Mucosa of descending colon (tissue), 3 donors: ENCODE measurements at regions not wholly inside any gene's neighbourhood (a gene's known extent, or its start where the extent isn't known, plus 50 kb on each side); places are given as distances from the start of the nearest gene placed in this dataset.

Experiments used
- ATAC-seq: fragments of 200-7000 bp; cut with Tn5 transposase; one replicate; pipeline ENCODE4 v1.9.1; 2020; ENCODE audit warnings: mild to moderate bottlenecking, moderate library complexity
- DNase-seq, 3 donors: peaks; one replicate each; pipeline ENCODE4 v3.0.0-alpha.2; 2020
- H3K36me3 ChIP-seq: fragments of 200-600 bp; one replicate; pipeline ENCODE4 v1.8.0; 2021; ENCODE audit warnings: low read depth, mild to moderate bottlenecking
- H3K4me1 ChIP-seq: fragments of 200-600 bp; one replicate; pipeline ENCODE4 v1.8.0; 2021; ENCODE audit warnings: low read depth, mild to moderate bottlenecking
- H3K4me3 ChIP-seq: fragments of 200-600 bp; one replicate; pipeline ENCODE4 v1.8.0; 2021; ENCODE audit warnings: mild to moderate bottlenecking
- H3K9me3 ChIP-seq: fragments of 200-600 bp; one replicate; pipeline ENCODE4 v1.8.0; 2021; ENCODE audit warnings: mild to moderate bottlenecking
- CTCF ChIP-seq: fragments of 200-600 bp; IDR thresholded peaks from one replicate; pipeline ENCODE4 v1.8.0; 2022; ENCODE audit warnings: antibody characterized with exemption, mild to moderate bottlenecking
- intact Hi-C, 2 donors: fragments of 100-400 bp; cut with DNase I in 1 of 2; cut with micrococcal nuclease in 1 of 2; formaldehyde crosslinking; loops; one replicate each; pipeline versions ENCODE4 v1.11.0 to v1.11.1; 2022; cut with DNase I, micrococcal nuclease
- donor health status: DM: no; HTN: no; CAD: no; lungs with moderate emphysema.
- donor health status: DM: no; HTN: no; CAD: no.
- donor health status: DM: no; HTN: yes; CAD: no.

DNA sequence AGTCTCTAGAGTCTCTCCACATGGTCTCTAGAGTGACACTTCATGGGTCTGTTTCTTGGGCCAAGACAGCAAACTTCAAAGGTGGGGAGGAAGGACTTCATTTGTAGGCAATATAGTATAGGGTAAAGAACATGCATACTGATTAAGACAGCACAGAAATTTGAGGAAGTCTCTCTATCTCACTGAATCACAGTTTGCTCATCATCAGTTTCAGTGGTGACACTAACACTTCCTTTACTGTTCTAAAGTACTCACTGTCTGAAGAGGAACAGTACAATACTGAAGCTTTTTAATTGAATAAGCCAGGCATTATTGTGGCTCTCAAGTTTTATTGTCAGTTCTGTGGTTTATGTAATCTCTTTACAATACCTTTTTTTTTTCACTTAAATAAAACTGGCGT lies 656.4 kb upstream of the CDH8 start:
- no peak for ATAC-seq
- TF ChIP-seq CTCF = no peak
- Histone ChIP-seq H3K9me3 (peaks cover 54% of the 10 kb centered on the region), H3K4me1 (no peaks in the 10 kb centered on the region), H3K4me3 (no peak overlapping the region), H3K36me3 (no peaks in the 10 kb centered on the region)
- DNase-seq = no peak
- intact Hi-C loops = no loop called here

DNA sequence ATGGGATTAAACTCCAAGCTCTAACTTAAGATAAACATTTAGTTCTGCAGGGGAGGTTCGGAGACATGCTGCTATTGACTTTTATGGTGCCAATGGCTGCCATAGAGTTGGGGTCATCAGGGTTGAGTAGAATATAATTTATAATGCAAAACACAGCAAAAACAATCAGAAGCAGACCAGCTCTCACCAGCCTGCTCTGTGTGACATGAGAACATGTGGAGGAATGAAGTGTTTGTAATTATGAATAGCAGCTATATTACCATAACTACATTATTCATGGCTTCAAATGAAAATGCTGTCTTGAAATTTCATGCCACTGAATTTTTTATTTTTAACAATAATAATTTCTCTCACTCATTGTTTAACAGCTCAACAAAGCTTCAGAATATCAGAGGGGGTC lies 645.6 kb upstream of the CDH8 start:
- H3K4me1 ChIP-seq = no peaks in the 10 kb centered on the region
- TF ChIP-seq CTCF = no peak
- peaks cover 55% of the 10 kb centered on the region for H3K9me3 ChIP-seq

GRCh38 chr16:62678796-62679195 lies 642.6 kb upstream of the CDH8 start:
- no peak overlapping the region for H3K4me3 ChIP-seq
- ATAC-seq = no peak
- H3K4me1 ChIP-seq = no peaks in the 10 kb centered on the region
- H3K9me3 ChIP-seq = peaks cover 53% of the 10 kb centered on the region
- TF ChIP-seq CTCF = no peak
- H3K36me3 ChIP-seq = no peaks in the 10 kb centered on the region
- intact Hi-C loops = no loop called here
- DNase-seq = no peak

More for the DNA sequence above, 645.6 kb upstream of the CDH8 start:
- intact Hi-C loops = no loop called here
- H3K4me3 ChIP-seq = no peak overlapping the region
- ATAC-seq (no peak), DNase-seq (no peak)
- H3K36me3 ChIP-seq = no peaks in the 10 kb centered on the region

DNA sequence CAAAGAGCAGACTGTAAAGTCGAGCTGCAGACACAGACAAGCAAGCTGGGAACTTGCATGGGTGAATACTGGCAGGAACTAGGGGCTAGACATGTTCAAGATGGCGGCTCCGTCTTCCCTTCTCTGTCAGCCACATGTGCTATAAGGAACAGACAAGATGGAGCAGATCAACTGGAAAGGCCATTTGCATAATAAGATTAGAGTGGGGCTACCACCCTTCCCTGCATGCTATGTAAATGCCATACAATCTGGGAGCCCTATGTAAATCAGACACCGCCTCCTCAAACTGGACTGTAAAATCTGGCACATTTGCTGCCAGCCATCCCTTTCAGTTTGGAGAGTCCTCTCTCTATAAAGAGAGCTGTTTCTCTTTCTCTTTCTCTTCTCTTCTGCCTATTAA lies 640.1 kb upstream of the CDH8 start:
- Histone ChIP-seq H3K9me3 (peaks cover 42% of the 10 kb centered on the region), H3K4me1 (no peaks in the 10 kb centered on the region), H3K36me3 (no peaks in the 10 kb centered on the region), H3K4me3 (no peak overlapping the region)
- no peak for TF ChIP-seq CTCF
- DNase-seq (no peak), ATAC-seq (no peak)
- intact Hi-C loops = no loop called here

DNA sequence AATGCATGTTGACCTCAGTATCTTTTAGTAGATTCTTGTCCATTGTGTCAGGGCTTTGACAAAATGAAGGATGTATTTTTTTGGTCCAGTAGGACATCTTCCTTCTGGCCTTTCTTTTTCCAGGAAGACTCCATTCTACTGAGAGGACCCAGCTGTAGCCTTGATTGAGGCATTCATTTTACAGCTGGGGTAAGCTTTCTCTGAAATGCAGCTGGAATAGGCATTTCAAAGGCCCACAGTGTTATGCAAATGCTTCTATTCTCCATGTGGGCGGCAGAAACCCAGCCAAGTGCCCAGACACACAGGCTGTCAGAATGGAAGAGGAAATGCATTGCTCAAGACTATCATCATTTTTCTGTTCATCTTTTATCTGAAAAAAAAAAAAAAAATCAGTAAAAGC lies 629.0 kb upstream of the CDH8 start:
- Histone ChIP-seq H3K4me3 (no peak overlapping the region), H3K4me1 (no peaks in the 10 kb centered on the region), H3K36me3 (no peaks in the 10 kb centered on the region), H3K9me3 (peaks cover 31% of the 10 kb centered on the region)
- no peak for TF ChIP-seq CTCF
- no peak for ATAC-seq
- DNase-seq = no peak
- intact Hi-C loops = no loop called here

- ATAC-seq (no peak), DNase-seq (no peak)
- peaks cover 32% of the 10 kb centered on the region for H3K9me3 ChIP-seq
These were observed 628.3 kb upstream of the CDH8 start for GRCh38 chr16:62664566-62664965.

More at GRCh38 chr16:62664566-62664965, 628.3 kb upstream of the CDH8 start:
- no peak overlapping the region for H3K4me3 ChIP-seq
- intact Hi-C loops = no loop called here
- H3K36me3 ChIP-seq = no peaks in the 10 kb centered on the region
- TF ChIP-seq CTCF = no peak
- no peaks in the 10 kb centered on the region for H3K4me1 ChIP-seq
